ENCODE measurements at regions not wholly inside any gene's neighbourhood (a gene's known extent, or its start where the extent isn't known, plus 50 kb on each side); places are given as distances from the start of the nearest gene placed in this dataset.

GRCh38 chr6:22647719-22648118 lies 78.4 kb downstream of the HDGFL1 start:
- no peak overlapping the region for H3K14ac ChIP-seq (ENCODE audit: insufficient read depth, low read length)

More at GRCh38 chr6:22647719-22648118, 78.4 kb downstream of the HDGFL1 start:
- Histone ChIP-seq H2BK5ac (ENCODE audit: insufficient read length, low read length) (no peak overlapping the region), H4K20me1 (ENCODE audit: control insufficient read depth, insufficient read depth, insufficient read length) (no peaks in the 10 kb centered on the region), H3K9ac (ENCODE audit: extremely low read depth, insufficient read length, low read length) (no peak overlapping the region), H4K8ac (replicated peaks; ENCODE audit: insufficient read length, low read depth, low read length) (no peak overlapping the region), H2AK5ac (ENCODE audit: insufficient read length, low read length) (no peak overlapping the region), H3K4ac (ENCODE audit: low read depth, low read length) (no peak overlapping the region), H3K23ac (ENCODE audit: insufficient read length, low read depth, low read length) (no peak overlapping the region), H2BK120ac (ENCODE audit: low read depth, low read length, poor library complexity, severe bottlenecking) (no peak overlapping the region), H4K5ac (ENCODE audit: insufficient read length, low read depth, low read length) (no peak overlapping the region), H3K4me1 (ENCODE audit: insufficient read depth, low read length) (peaks cover 2% of the 10 kb centered on the region; the same call in 1 of the 2 replicates), H2AFZ (ENCODE audit: low read length) (no peak overlapping the region), H3T11ph (ENCODE audit: low read length) (no peak overlapping the region), H3K9me3 (ENCODE audit: control insufficient read depth, low read depth, low read length) (no peaks in the 10 kb centered on the region), H2BK12ac (ENCODE audit: insufficient read length, low read depth, low read length) (no peak overlapping the region), H3K56ac (ENCODE audit: insufficient read length, low read depth, low read length) (no peak overlapping the region), H3K79me2 (ENCODE audit: insufficient read depth, low read length) (no peaks in the 10 kb centered on the region), H2BK15ac (ENCODE audit: low read depth, low read length) (no peak overlapping the region), H2BK20ac (ENCODE audit: low read depth, low read length, poor library complexity, severe bottlenecking) (no peak overlapping the region), H3K27me3 (ENCODE audit: insufficient read depth, low read length) (no peaks in the 10 kb centered on the region), H3K79me1 (ENCODE audit: insufficient read depth, low read depth, low read length, poor library complexity, severe bottlenecking) (no peaks in the 10 kb centered on the region), H4K91ac (ENCODE audit: insufficient read length, low read depth, low read length) (no peak overlapping the region), H3K4me2 (ENCODE audit: insufficient read depth, insufficient read length, low read length) (no peak overlapping the region), H3K23me2 (ENCODE audit: insufficient read length, low read depth, low read length, poor library complexity, severe bottlenecking) (no peaks in the 10 kb centered on the region), H3K18ac (ENCODE audit: insufficient read length, low read depth, low read length) (no peak overlapping the region), H3K27ac (ENCODE audit: insufficient read length, low read depth, low read length) (no peak overlapping the region)
- no peak for DNase-seq
- no CpG with 5 or more reads among the region's 3 CpGs for WGBS (ENCODE audit: extremely low coverage, insufficient read length, low lambda C conversion rate)
- Mint-ChIP-seq H3K4me3 (no peak overlapping the region), H3K4me1 (peaks cover 5 to 6% of the 10 kb centered on the region in 2 experiments), H3K27me3 (ENCODE audit: low read depth) (no peaks in the 10 kb centered on the region), H3K36me3 (ENCODE audit: insufficient read depth in 1 of 3, low read depth in 3 of 3) (no peaks in the 10 kb centered on the region), H3K27ac (no peak overlapping the region), H3K9me3 (no peaks in the 10 kb centered on the region)
- TF ChIP-seq CTCF (conservative IDR thresholded peaks at IDR 0.05): no peak
